Calu3 (cell line): ENCODE measurements at regions not wholly inside any gene's neighbourhood (a gene's known extent, or its start where the extent isn't known, plus 50 kb on each side); places are given as distances from the start of the nearest gene placed in this dataset.
A peak's percentile ranks its signal among the peaks of the same experiment; 100 is the strongest.

ENCODE experiments used
- BruUV-seq: library from RNA; stranded (reverse); fragments of 400-500 nt; replicated peaks from 2 replicates; lab custom pipeline; 2021; lab: Mats Ljungman, UMichigan
- CTCF ChIA-PET: fragments of 300-600 bp; sonication (Branson Sonifier 250); formaldehyde crosslinking; loops from one replicate; lab custom pipeline; 2022; ENCODE audit warnings: antibody characterized with exemption; lab: Charles Lee
- DNase-seq: peaks from one replicate; pipeline ENCODE4 v3.0.0; 2022
- H3K27ac Mint-ChIP-seq: one replicate; pipeline ENCODE4 v1.8.0; 2022; ENCODE audit warnings: mixed read lengths; ENCODE audit not compliant: unreplicated experiment
- H3K27me3 Mint-ChIP-seq: one replicate; pipeline ENCODE4 v1.8.0; 2022; ENCODE audit warnings: mixed read lengths; ENCODE audit not compliant: unreplicated experiment
- H3K36me3 Mint-ChIP-seq: one replicate; pipeline ENCODE4 v1.8.0; 2022; ENCODE audit warnings: mild to moderate bottlenecking, moderate library complexity, mixed read lengths; ENCODE audit not compliant: insufficient read depth, unreplicated experiment
- H3K4me1 Mint-ChIP-seq: one replicate; pipeline ENCODE4 v1.8.0; 2022; ENCODE audit warnings: mild to moderate bottlenecking, low read depth, mixed read lengths; ENCODE audit not compliant: unreplicated experiment
- H3K4me3 Mint-ChIP-seq: one replicate; pipeline ENCODE4 v1.8.0; 2022; ENCODE audit warnings: mild to moderate bottlenecking, low read depth, moderate library complexity, mixed read lengths; ENCODE audit not compliant: unreplicated experiment
- H3K9me3 Mint-ChIP-seq: one replicate; pipeline ENCODE4 v1.8.0; 2022; ENCODE audit warnings: low read depth, mixed read lengths; ENCODE audit not compliant: unreplicated experiment
- CTCF ChIP-seq: fragments of 200-600 bp; IDR thresholded peaks from one replicate; pipeline ENCODE4 v1.8.0; 2022; ENCODE audit warnings: antibody characterized with exemption; ENCODE audit not compliant: unreplicated experiment
- intact Hi-C: fragments of 100-400 bp; cut with micrococcal nuclease; formaldehyde crosslinking; loops from one replicate; pipeline ENCODE4 v1.10.0; 2022; ENCODE audit not compliant: unreplicated experiment

GRCh38 chr18:22723773-22724172, 209.4 kb upstream of the RBBP8 start:
- DNase-seq = no peak
- no peaks in the 10 kb centered on the region for H3K9me3 Mint-ChIP-seq
- no peaks in the 10 kb centered on the region for H3K36me3 Mint-ChIP-seq
- H3K27ac Mint-ChIP-seq = no peak overlapping the region
- intact Hi-C loops = no loop called here
- H3K27me3 Mint-ChIP-seq = no peaks in the 10 kb centered on the region
- no TSS peak for BruUV-seq
- peaks cover 10% of the 10 kb centered on the region for H3K4me1 Mint-ChIP-seq
- TF ChIP-seq CTCF = no peak
- CTCF ChIA-PET = no interaction called here
- H3K4me3 Mint-ChIP-seq = no peak overlapping the region

- Mint-ChIP-seq H3K4me1 (peaks cover 21% of the 10 kb centered on the region), H3K27me3 (no peaks in the 10 kb centered on the region), H3K4me3 (no peak overlapping the region), H3K9me3 (no peaks in the 10 kb centered on the region), H3K36me3 (no peaks in the 10 kb centered on the region), H3K27ac (no peak overlapping the region)
- intact Hi-C loops = loop anchor here (5.0 kb wide), 1 partner anchor 66 kb away; no protein-coding TSS in a partner anchor
- no peak for TF ChIP-seq CTCF
- CTCF ChIA-PET = no interaction called here
- BruUV-seq = no TSS peak
- DNase-seq = no peak
Measured at GRCh38 chr18:22726469-22726868, 206.7 kb upstream of the RBBP8 start.

GRCh38 chr18:22728016-22728415, 205.1 kb upstream of the RBBP8 start:
- CTCF ChIA-PET = no interaction called here
- peak overlapping the region; percentile 49 for H3K27ac Mint-ChIP-seq
- intact Hi-C loops = loop anchor here (5.0 kb wide), 1 partner anchor 64 kb away; no protein-coding TSS in a partner anchor
- DNase-seq = no peak
- H3K27me3 Mint-ChIP-seq = no peaks in the 10 kb centered on the region
- peak overlapping the region; percentile 11 for H3K4me3 Mint-ChIP-seq
- H3K9me3 Mint-ChIP-seq = peaks cover 2% of the 10 kb centered on the region
- no peak for TF ChIP-seq CTCF
- H3K36me3 Mint-ChIP-seq = no peaks in the 10 kb centered on the region
- BruUV-seq = no TSS peak
- peaks cover 21% of the 10 kb centered on the region for H3K4me1 Mint-ChIP-seq

GRCh38 chr18:22728481-22729105, 204.5 kb upstream of the RBBP8 start:
- Mint-ChIP-seq H3K4me1 (peaks cover 21% of the 10 kb centered on the region), H3K27me3 (no peaks in the 10 kb centered on the region), H3K36me3 (no peaks in the 10 kb centered on the region), H3K27ac (peak overlapping the region; percentile 49), H3K4me3 (peak overlapping the region; percentile 11), H3K9me3 (peaks cover 6% of the 10 kb centered on the region)
- intact Hi-C loops = loop anchor here (5.0 kb wide), 1 partner anchor 64 kb away; no protein-coding TSS in a partner anchor
- no peak for TF ChIP-seq CTCF
- no peak for DNase-seq
- no TSS peak for BruUV-seq
- CTCF ChIA-PET = interaction anchor here (0.5 to 0.6 kb wide), 2 partner anchors 428 to 572 kb away, joined by 3 to 4 read pairs; no protein-coding TSS in a partner anchor
